C4-2B (cell line): ENCODE measurements at regions not wholly inside any gene's neighbourhood (a gene's known extent, or its start where the extent isn't known, plus 50 kb on each side); places are given as distances from the start of the nearest gene placed in this dataset.

Experiments used
- H3K27ac ChIP-seq: fragments of 450-650 bp; 2 replicates; pipeline ENCODE4 v1.5.1; 2017
- ZFX ChIP-seq: fragments of 450-650 bp; IDR thresholded peaks from 2 replicates; pipeline ENCODE4 v1.6.1; 2017
- TF ChIP-seq, protein P1 (sequence below): fragments of 450-650 bp; conservative IDR thresholded peaks from 2 replicates; pipeline ENCODE4 v1.5.1; 2017; ENCODE audit warnings: mild to moderate bottlenecking

DNA sequence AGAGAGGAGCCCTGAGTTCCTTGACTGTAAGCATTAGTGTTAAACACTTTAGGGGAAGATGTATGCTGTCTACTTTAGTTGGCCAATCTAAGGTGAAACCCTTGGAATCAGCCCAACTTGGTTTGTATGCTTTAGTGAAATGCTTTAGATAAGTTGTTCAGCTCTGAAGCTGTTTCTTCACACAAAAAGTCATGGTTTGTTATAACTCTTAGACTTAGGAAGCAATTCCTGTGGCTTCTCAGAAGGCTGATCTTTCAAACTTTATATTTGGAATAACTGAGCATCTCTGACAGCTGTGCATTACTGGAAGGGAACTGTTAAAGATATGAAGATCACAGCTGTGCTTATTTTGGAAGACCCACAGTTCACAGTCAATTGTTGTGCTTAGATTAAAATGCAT lies 714.1 kb downstream of the FAT4 start:
- H3K27ac ChIP-seq = no peak overlapping the region
- no peak for TF ChIP-seq ZFX
- TF ChIP-seq, protein P1, sequence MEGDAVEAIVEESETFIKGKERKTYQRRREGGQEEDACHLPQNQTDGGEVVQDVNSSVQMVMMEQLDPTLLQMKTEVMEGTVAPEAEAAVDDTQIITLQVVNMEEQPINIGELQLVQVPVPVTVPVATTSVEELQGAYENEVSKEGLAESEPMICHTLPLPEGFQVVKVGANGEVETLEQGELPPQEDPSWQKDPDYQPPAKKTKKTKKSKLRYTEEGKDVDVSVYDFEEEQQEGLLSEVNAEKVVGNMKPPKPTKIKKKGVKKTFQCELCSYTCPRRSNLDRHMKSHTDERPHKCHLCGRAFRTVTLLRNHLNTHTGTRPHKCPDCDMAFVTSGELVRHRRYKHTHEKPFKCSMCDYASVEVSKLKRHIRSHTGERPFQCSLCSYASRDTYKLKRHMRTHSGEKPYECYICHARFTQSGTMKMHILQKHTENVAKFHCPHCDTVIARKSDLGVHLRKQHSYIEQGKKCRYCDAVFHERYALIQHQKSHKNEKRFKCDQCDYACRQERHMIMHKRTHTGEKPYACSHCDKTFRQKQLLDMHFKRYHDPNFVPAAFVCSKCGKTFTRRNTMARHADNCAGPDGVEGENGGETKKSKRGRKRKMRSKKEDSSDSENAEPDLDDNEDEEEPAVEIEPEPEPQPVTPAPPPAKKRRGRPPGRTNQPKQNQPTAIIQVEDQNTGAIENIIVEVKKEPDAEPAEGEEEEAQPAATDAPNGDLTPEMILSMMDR = no peak

DNA sequence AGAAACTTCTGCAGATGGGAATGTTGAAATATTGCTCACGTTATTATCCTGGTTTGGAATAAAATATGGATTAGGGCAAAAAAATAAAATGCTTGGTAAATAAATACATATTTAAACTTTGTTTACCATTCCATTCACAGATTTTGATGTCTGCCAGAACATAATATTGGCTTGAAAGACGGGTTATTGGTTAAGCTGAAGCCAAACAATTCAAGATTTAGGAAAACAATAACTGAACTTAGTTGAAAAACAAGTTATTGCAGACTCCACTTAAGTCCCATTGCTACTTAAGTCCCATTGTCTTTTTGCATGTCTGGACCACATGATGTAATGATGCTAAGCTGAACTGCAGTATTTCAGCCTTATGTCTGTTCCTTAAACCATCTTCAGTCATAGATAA lies 722.5 kb downstream of the FAT4 start:
- TF ChIP-seq, protein P1 = no peak
- no peak for TF ChIP-seq ZFX
- no peak overlapping the region for H3K27ac ChIP-seq

DNA sequence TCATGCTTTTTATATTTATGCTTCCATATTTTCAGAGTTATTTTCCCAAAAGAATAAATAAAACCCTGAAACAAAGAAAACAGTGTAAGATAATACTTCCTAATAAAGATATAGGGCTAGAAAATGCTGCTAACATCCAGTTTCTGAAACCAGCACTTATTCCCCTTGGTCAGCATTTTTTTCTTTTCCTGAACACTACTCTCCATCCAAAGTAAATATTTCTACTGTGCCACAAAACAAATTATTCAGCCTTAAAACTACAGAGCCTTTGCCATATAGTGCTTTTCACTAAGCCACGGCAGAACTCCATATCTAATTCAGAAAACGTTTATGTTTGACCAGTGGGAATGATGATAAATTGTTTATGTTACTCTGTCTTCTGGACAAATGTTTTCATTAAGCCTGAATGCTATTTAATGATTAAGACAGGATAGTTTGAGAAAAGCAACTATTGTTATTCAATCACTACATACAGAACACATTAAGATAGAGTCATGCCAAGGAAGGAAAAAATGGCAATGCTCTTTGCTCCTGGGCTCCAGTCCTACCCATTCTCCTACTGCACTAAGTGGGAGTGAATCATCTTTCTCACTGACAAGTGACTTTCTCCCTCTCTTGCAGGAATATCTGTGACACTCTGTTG lies 723.9 kb downstream of the FAT4 start:
- TF ChIP-seq, protein P1 = no peak
- no peak for TF ChIP-seq ZFX
- H3K27ac ChIP-seq = no peak overlapping the region

DNA sequence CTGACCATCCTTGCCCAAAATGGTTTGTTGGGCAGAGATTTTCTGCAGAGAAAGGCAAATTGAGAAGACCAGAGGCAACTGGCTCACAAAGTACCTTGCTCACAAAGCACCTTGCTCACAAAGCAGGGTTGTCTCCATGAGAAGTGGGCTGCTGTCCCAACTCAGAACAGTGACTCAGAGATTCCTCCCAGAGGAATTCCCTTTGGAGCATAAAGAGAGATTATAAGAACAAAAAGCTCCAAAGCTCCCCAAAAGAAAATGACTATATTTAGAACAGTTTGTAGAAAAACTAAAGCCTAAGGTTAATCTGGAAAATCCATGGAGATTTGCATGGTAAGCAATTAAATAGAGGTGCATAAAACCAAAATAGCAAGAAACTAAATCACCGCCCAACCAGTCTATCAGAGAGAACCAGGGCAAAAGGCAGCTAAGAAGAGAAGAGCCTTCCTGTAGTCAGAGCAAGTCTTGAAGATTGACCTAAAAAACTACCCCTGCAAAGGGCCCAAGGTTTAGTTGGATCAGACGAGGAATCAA lies 731.4 kb downstream of the FAT4 start:
- no peak overlapping the region for H3K27ac ChIP-seq
- TF ChIP-seq, protein P1 = no peak
- TF ChIP-seq ZFX = no peak

DNA sequence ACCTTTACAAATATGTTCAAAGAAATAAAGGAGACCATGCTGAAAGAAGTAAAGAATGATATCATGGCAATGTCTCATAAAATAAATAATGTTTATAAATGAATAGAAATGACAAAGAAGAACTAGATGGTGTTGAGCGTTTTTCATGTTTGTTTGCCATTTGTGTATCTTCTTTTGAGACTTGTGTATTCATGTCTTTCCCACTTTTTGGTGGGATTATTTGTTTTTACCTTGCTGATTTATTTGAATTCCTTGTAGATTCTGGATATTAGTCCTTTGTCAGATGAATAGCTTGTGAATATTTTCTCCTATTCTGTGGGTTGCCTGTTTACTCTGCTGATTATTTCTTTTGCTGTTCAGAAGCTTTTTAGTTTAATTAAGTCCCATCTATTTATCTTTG lies 732.4 kb downstream of the FAT4 start:
- TF ChIP-seq, protein P1 = no peak
- no peak for TF ChIP-seq ZFX
- no peak overlapping the region for H3K27ac ChIP-seq

DNA sequence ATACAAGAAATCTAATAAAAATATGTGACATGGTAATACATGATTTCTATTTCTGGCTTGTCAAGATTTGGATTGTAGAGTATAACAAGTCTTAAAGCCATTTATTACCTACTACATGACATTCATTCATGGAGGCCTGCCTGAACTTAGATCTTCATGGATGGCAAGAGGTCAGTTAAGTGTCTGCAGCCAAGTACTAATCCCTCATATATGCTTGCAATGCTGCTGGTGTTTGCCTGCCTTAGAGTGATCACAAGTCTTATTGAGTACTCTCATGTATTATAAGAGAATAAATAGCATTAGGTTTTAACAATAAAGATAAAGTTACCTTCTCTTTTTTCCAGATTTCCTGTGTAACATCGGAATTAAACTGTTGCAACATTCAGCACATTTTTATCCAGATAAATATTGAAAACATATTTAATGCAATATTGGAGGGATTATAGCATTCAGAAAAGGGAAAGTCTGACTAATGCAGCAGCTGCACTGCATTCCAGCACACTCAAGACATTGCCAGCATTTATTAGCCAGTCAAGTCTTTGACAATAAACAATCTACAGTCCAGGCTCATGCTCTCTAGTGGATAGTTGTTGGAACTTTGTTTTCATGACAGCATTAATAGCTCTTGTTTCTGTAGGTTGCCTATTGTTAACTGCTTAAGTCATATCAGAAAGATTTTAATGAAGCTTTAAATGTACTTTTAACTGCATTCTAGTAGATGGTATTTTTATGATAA lies 737.1 kb downstream of the FAT4 start:
- TF ChIP-seq, protein P1 = no peak
- no peak for TF ChIP-seq ZFX
- no peak overlapping the region for H3K27ac ChIP-seq

DNA sequence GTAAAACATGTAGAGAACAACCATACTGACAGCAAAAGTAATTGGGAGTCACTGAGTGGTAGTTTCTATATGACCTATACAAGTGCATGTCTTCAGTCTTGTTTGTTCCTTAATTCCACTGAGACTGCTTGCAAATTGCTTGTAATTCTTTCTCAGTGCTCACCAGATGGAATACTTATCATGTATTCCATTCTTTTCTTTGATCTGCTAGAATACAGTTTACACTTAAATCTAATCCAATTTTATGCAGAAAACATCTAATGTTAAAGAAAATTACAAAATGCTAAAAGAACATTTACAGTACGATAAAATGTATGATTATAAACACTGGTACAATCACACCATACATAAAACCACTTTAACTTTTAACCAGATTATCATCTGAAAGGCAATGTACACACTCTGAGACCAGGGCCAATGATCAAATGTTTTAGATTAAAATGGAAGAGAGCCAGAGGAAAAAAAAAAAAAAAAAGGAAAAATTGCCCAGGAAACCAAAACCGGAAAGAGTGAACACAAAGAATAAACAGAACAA lies 741.4 kb downstream of the FAT4 start:
- no peak overlapping the region for H3K27ac ChIP-seq
- TF ChIP-seq ZFX = no peak
- TF ChIP-seq, protein P1 = no peak
